ENCODE measurements at regions not wholly inside any gene's neighbourhood (a gene's known extent, or its start where the extent isn't known, plus 50 kb on each side); places are given as distances from the start of the nearest gene placed in this dataset.
A peak's percentile ranks its signal among the peaks of the same experiment; 100 is the strongest.

- H3K36me3 ChIP-seq (ENCODE audit: insufficient read depth, low read length), result no peaks in the 10 kb centered on the region
- H3K9me3 ChIP-seq (replicated peaks; ENCODE audit: low read length), result no peaks in the 10 kb centered on the region
- no peaks in the 10 kb centered on the region for H3K27me3 ChIP-seq (ENCODE audit: control insufficient read depth, insufficient read depth, low read length)
- H3K4me3 ChIP-seq (ENCODE audit: low read length), result no peak overlapping the region
- peak overlapping the region; percentile 29 for H3K4me2 ChIP-seq (ENCODE audit: low read length)
- H3K9ac ChIP-seq (ENCODE audit: low read depth, low read length), result no peak overlapping the region
- H3K4me1 ChIP-seq (ENCODE audit: control insufficient read depth, insufficient read depth, low read length), result peaks cover 55% of the 10 kb centered on the region
These were observed 187.6 kb downstream of the ADAMTS15 start for GRCh38 chr11:130635937-130636630.

DNA sequence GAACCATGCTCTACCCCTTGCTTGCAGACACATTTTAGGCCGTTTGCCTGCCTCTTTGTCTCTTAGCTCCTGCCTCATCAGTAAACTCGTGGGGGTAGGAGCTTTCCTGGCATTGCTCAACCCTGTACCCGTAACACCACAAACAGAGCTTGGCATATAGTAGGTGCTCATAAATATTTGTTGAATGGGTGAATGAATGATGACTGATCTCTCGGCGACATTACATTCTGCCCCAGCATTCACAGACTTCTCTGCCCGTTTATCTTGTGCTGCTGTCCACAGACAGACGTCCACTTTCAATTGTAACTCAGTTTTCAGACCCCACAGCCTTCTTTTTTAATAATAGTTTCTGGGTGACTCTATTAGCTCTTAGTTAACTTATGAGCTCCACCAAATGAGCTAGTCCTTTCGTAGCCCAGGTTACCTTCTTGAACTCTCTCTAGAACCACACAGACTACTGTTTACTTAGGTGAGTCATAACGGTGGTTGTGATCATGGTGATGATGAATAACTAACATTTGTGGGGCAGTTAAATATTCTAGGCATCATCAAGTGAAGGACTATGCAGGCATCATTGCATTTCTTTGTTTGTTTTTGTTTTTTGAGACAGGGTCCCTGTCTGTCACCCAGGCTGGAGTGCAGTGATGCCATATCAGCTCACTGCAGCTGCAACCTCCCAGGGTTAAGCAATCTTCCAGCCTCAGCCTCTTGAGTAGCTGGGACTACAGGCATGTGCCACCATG lies 188.4 kb downstream of the ADAMTS15 start:
- H3K4me2 ChIP-seq (ENCODE audit: low read length), result peak overlapping the region; percentile 29
- H3K9me3 ChIP-seq (replicated peaks; ENCODE audit: low read length), result no peaks in the 10 kb centered on the region
- peaks cover 49% of the 10 kb centered on the region for H3K4me1 ChIP-seq (ENCODE audit: control insufficient read depth, insufficient read depth, low read length)
- H3K27me3 ChIP-seq (ENCODE audit: control insufficient read depth, insufficient read depth, low read length), result no peaks in the 10 kb centered on the region
- no peaks in the 10 kb centered on the region for H3K36me3 ChIP-seq (ENCODE audit: insufficient read depth, low read length)
- H3K4me3 ChIP-seq (ENCODE audit: low read length), result no peak overlapping the region
- no peak overlapping the region for H3K9ac ChIP-seq (ENCODE audit: low read depth, low read length)

DNA sequence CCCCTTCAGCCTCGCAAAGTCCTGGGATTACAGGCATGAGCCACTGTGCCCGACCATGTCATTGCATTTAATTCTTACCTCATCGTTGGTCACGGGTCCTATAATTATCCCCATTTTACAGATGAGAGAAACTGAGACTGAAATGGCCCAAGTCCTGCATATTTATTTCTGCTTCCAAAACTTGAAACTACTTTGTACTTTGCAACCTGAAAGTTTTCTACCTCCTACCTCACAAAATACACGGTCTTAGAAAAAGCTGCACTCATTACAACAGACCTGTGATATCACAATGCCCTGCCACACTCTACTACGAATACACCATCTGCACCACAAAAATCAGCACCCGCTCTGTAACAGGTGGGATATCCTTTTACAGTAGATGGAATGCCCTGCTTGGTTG lies 189.1 kb downstream of the ADAMTS15 start:
- H3K4me1 ChIP-seq (ENCODE audit: control insufficient read depth, insufficient read depth, low read length), result peaks cover 49% of the 10 kb centered on the region

GRCh38 chr11:130638033-130638432 lies 189.6 kb downstream of the ADAMTS15 start:
- Histone ChIP-seq H3K27me3 (ENCODE audit: control insufficient read depth, insufficient read depth, low read length) (no peaks in the 10 kb centered on the region), H3K4me1 (ENCODE audit: control insufficient read depth, insufficient read depth, low read length) (peaks cover 49% of the 10 kb centered on the region), H3K36me3 (ENCODE audit: insufficient read depth, low read length) (no peaks in the 10 kb centered on the region), H3K9ac (ENCODE audit: low read depth, low read length) (no peak overlapping the region), H3K4me3 (ENCODE audit: low read length) (no peak overlapping the region), H3K9me3 (replicated peaks; ENCODE audit: low read length) (no peaks in the 10 kb centered on the region), H3K4me2 (ENCODE audit: low read length) (no peak overlapping the region)

More for the DNA sequence above, 189.1 kb downstream of the ADAMTS15 start:
- peak overlapping the region; percentile 7 for H3K4me2 ChIP-seq (ENCODE audit: low read length)
- H3K9me3 ChIP-seq (replicated peaks; ENCODE audit: low read length), result no peaks in the 10 kb centered on the region
- H3K4me3 ChIP-seq (ENCODE audit: low read length), result no peak overlapping the region
- no peak overlapping the region for H3K9ac ChIP-seq (ENCODE audit: low read depth, low read length)
- no peaks in the 10 kb centered on the region for H3K36me3 ChIP-seq (ENCODE audit: insufficient read depth, low read length)
- H3K27me3 ChIP-seq (ENCODE audit: control insufficient read depth, insufficient read depth, low read length), result no peaks in the 10 kb centered on the region

DNA sequence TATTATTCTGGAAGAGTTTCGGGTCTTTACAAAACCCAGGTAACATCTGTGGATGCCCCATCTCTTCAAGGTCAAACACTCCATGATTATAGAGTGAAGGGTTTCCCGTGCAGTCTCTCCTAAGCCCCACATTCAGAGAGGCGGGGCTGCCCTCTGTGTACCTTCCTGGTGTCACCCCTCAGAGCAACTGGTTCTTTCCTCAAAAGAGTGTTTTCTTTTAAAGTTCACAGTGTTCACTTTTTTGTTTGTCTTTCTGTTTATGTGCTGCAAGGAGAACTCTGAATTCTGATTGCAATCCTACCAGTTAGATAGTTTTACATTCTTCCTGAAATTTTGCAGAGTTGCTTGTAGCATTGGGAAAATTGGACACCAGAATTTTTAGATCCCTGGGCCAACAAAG lies 190.2 kb downstream of the ADAMTS15 start:
- Histone ChIP-seq H3K4me1 (ENCODE audit: control insufficient read depth, insufficient read depth, low read length) (peaks cover 43% of the 10 kb centered on the region), H3K9ac (ENCODE audit: low read depth, low read length) (no peak overlapping the region), H3K4me3 (ENCODE audit: low read length) (no peak overlapping the region), H3K27me3 (ENCODE audit: control insufficient read depth, insufficient read depth, low read length) (no peaks in the 10 kb centered on the region), H3K4me2 (ENCODE audit: low read length) (no peak overlapping the region), H3K36me3 (ENCODE audit: insufficient read depth, low read length) (no peaks in the 10 kb centered on the region), H3K9me3 (replicated peaks; ENCODE audit: low read length) (no peaks in the 10 kb centered on the region)

- Histone ChIP-seq H3K9me3 (replicated peaks; ENCODE audit: low read length) (no peaks in the 10 kb centered on the region), H3K4me1 (ENCODE audit: control insufficient read depth, insufficient read depth, low read length) (peaks cover 42% of the 10 kb centered on the region), H3K27me3 (ENCODE audit: control insufficient read depth, insufficient read depth, low read length) (no peaks in the 10 kb centered on the region), H3K4me3 (ENCODE audit: low read length) (no peak overlapping the region), H3K36me3 (ENCODE audit: insufficient read depth, low read length) (no peaks in the 10 kb centered on the region), H3K9ac (ENCODE audit: low read depth, low read length) (no peak overlapping the region), H3K4me2 (ENCODE audit: low read length) (no peak overlapping the region)
These were observed 190.9 kb downstream of the ADAMTS15 start for GRCh38 chr11:130639369-130639768.

DNA sequence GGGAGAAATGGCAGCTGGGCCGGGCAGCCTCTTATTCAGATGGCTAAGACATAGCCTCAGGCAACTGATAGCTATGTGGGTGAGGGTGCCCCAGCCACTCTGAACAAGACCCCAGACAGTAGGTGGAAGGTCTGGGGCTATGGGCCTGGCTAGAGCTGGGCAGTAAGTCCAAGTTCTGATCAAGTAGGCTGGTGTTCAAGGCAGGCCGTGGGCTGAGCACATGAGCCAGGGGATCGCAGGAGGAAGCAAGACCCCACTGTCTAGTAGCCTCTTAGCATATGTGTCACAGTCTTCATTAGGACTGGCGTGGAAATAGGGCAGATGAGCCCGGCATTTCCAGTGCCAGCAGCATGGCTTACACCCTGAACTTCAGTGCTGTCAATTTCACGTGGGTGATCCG lies 192.1 kb downstream of the ADAMTS15 start:
- H3K27me3 ChIP-seq (ENCODE audit: control insufficient read depth, insufficient read depth, low read length), result no peaks in the 10 kb centered on the region
- H3K4me2 ChIP-seq (ENCODE audit: low read length), result no peak overlapping the region
- H3K36me3 ChIP-seq (ENCODE audit: insufficient read depth, low read length), result no peaks in the 10 kb centered on the region
- peaks cover 42% of the 10 kb centered on the region for H3K4me1 ChIP-seq (ENCODE audit: control insufficient read depth, insufficient read depth, low read length)
- no peaks in the 10 kb centered on the region for H3K9me3 ChIP-seq (replicated peaks; ENCODE audit: low read length)
- H3K9ac ChIP-seq (ENCODE audit: low read depth, low read length), result no peak overlapping the region
- no peak overlapping the region for H3K4me3 ChIP-seq (ENCODE audit: low read length)

GRCh38 chr11:130641876-130642275 lies 193.4 kb downstream of the ADAMTS15 start:
- H3K9me3 ChIP-seq (replicated peaks; ENCODE audit: low read length), result no peaks in the 10 kb centered on the region
- peaks cover 41% of the 10 kb centered on the region for H3K4me1 ChIP-seq (ENCODE audit: control insufficient read depth, insufficient read depth, low read length)
- no peak overlapping the region for H3K4me3 ChIP-seq (ENCODE audit: low read length)
- no peaks in the 10 kb centered on the region for H3K27me3 ChIP-seq (ENCODE audit: control insufficient read depth, insufficient read depth, low read length)
- H3K4me2 ChIP-seq (ENCODE audit: low read length), result no peak overlapping the region
- no peaks in the 10 kb centered on the region for H3K36me3 ChIP-seq (ENCODE audit: insufficient read depth, low read length)
- no peak overlapping the region for H3K9ac ChIP-seq (ENCODE audit: low read depth, low read length)

- H3K9ac ChIP-seq (ENCODE audit: low read depth, low read length), result no peak overlapping the region
- H3K36me3 ChIP-seq (ENCODE audit: insufficient read depth, low read length), result no peaks in the 10 kb centered on the region
- H3K27me3 ChIP-seq (ENCODE audit: control insufficient read depth, insufficient read depth, low read length), result no peaks in the 10 kb centered on the region
- H3K9me3 ChIP-seq (replicated peaks; ENCODE audit: low read length), result no peaks in the 10 kb centered on the region
- no peak overlapping the region for H3K4me3 ChIP-seq (ENCODE audit: low read length)
- peaks cover 37% of the 10 kb centered on the region for H3K4me1 ChIP-seq (ENCODE audit: control insufficient read depth, insufficient read depth, low read length)
- no peak overlapping the region for H3K4me2 ChIP-seq (ENCODE audit: low read length)
These were observed 194.5 kb downstream of the ADAMTS15 start for GRCh38 chr11:130642994-130643393.

DNA sequence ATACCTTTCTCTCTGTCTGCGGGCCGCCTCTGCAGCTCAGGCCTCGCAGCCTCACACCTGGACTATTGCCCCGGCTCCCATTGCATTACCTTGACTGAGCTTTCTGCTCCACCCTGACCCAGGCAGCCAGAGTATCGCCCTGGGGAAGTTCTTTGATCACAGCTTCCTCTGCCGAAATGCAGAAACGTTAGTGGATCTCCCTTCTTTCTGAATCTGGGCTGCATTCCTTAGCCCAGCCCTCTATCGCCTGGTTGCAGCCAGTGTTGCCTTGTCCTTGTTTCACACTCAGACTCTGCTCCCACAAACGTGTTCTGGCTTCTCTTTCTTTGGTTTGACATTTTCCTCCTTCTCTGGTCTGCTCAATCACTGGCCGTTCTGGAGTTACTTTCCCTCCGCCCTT lies 195.7 kb downstream of the ADAMTS15 start:
- Histone ChIP-seq H3K4me2 (ENCODE audit: low read length) (peak overlapping the region; percentile 17), H3K4me1 (ENCODE audit: control insufficient read depth, insufficient read depth, low read length) (peaks cover 34% of the 10 kb centered on the region), H3K9ac (ENCODE audit: low read depth, low read length) (no peak overlapping the region), H3K4me3 (ENCODE audit: low read length) (no peak overlapping the region), H3K27me3 (ENCODE audit: control insufficient read depth, insufficient read depth, low read length) (no peaks in the 10 kb centered on the region), H3K9me3 (replicated peaks; ENCODE audit: low read length) (no peaks in the 10 kb centered on the region), H3K36me3 (ENCODE audit: insufficient read depth, low read length) (no peaks in the 10 kb centered on the region)

DNA sequence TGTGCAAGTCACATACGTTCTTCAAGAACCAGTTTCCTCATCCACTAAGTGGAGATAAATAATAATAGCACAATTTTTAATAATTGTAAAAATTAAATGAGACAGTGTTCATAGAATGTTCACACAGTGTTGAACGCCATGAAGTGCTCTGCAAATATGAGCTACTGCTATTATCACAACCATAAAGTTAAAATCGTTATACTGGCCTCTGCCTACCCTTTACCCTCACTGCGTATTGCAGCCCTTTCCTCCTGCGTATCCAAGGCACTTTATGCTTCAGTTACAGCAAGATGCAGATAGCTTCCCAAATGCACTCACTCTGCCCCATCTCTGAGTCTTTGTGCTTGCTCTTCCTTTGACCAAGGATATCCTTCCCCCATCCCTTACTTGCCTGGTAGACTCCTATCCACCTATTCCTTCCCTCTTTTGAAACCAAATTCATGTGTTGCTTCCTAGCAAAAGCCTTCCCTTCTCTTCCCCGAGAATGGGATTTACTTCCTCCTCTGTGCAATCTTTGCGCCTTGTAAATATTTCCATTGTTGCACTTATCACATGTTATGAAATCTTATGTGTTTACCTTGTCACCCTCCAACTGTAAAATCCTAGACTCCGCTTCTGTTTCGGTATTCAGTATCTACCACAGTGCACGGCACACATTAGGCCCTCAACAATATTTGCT lies 196.9 kb downstream of the ADAMTS15 start:
- Histone ChIP-seq H3K4me1 (ENCODE audit: control insufficient read depth, insufficient read depth, low read length) (peaks cover 34% of the 10 kb centered on the region), H3K4me2 (ENCODE audit: low read length) (no peak overlapping the region), H3K9ac (ENCODE audit: low read depth, low read length) (no peak overlapping the region), H3K36me3 (ENCODE audit: insufficient read depth, low read length) (no peaks in the 10 kb centered on the region), H3K27me3 (ENCODE audit: control insufficient read depth, insufficient read depth, low read length) (no peaks in the 10 kb centered on the region), H3K9me3 (replicated peaks; ENCODE audit: low read length) (no peaks in the 10 kb centered on the region), H3K4me3 (ENCODE audit: low read length) (no peak overlapping the region)

Measured in skeletal muscle satellite cell (primary cell).